ENCODE measurements at regions not wholly inside any gene's neighbourhood (a gene's known extent, or its start where the extent isn't known, plus 50 kb on each side); places are given as distances from the start of the nearest gene placed in this dataset.

DNA sequence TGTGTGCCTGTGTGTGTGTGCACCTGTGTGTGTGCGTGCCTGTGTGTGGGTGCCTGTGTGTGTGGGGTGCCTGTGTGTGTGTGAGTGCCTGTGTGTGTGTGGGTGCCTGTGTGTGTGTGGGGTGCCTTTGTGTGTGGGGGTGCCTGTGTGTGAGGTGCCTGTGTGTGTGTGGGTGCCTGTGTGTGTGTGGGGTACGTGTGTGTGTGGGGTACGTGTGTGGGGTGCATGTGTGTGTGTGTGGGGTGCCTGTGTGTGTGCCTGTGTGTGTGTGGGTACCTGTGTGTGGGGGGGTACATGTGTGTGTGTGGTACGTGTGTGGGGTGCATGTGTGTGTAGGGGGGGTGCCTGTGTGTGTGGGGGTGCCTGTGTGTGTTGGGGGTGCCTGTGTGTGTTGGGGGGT lies 73.4 kb upstream of the HGFAC start:
- no peak for TF ChIP-seq EZH2 (IDR thresholded peaks at IDR 0.05; ENCODE audit: low read length, unreplicated experiment)
- TF ChIP-seq, protein P1, sequence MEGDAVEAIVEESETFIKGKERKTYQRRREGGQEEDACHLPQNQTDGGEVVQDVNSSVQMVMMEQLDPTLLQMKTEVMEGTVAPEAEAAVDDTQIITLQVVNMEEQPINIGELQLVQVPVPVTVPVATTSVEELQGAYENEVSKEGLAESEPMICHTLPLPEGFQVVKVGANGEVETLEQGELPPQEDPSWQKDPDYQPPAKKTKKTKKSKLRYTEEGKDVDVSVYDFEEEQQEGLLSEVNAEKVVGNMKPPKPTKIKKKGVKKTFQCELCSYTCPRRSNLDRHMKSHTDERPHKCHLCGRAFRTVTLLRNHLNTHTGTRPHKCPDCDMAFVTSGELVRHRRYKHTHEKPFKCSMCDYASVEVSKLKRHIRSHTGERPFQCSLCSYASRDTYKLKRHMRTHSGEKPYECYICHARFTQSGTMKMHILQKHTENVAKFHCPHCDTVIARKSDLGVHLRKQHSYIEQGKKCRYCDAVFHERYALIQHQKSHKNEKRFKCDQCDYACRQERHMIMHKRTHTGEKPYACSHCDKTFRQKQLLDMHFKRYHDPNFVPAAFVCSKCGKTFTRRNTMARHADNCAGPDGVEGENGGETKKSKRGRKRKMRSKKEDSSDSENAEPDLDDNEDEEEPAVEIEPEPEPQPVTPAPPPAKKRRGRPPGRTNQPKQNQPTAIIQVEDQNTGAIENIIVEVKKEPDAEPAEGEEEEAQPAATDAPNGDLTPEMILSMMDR (conservative IDR thresholded peaks at IDR 0.05; ENCODE audit: low read depth, low read length): no peak
- TF ChIP-seq EZH2phosphoT487 (IDR thresholded peaks at IDR 0.05; ENCODE audit: borderline replicate concordance, low read length): no peak
